DND-41 (cell line): ENCODE measurements at regions not wholly inside any gene's neighbourhood (a gene's known extent, or its start where the extent isn't known, plus 50 kb on each side); places are given as distances from the start of the nearest gene placed in this dataset.

Experiments used
- ATAC-seq: fragments of 200-7000 bp; cut with Tn5 transposase; 3 replicates; pipeline ENCODE4 v1.9.1; 2021; ENCODE audit warnings: low read depth; ENCODE audit not compliant: insufficient read depth
- DNase-seq: peaks from one replicate; pipeline ENCODE4 v3.0.0-alpha.2; 2020
- H2AFZ ChIP-seq: 2 replicates; pipeline ENCODE4 v1.6.0; 2012; ENCODE audit warnings: low read depth, low read length
- H3K27ac ChIP-seq: 2 replicates; pipeline ENCODE4 v1.5.1; 2012; ENCODE audit warnings: low read length, inconsistent platforms
- H3K27me3 ChIP-seq: fragments of 200-600 bp; sonication (generic); 2 replicates; pipeline ENCODE4 v1.6.0; 2012; ENCODE audit warnings: low read length, mild to moderate bottlenecking, inconsistent platforms; ENCODE audit not compliant: insufficient read depth, poor library complexity
- H3K36me3 ChIP-seq: 2 replicates; pipeline ENCODE4 v1.5.1; 2012; ENCODE audit warnings: low read length, inconsistent platforms; ENCODE audit not compliant: insufficient read depth
- H3K4me1 ChIP-seq: 2 replicates; pipeline ENCODE4 v1.5.1; 2012; ENCODE audit warnings: mild to moderate bottlenecking, low read length; ENCODE audit not compliant: insufficient read depth
- H3K4me2 ChIP-seq: 2 replicates; pipeline ENCODE4 v1.6.0; 2012; ENCODE audit warnings: mild to moderate bottlenecking, moderate library complexity, low read length, inconsistent platforms; ENCODE audit not compliant: insufficient read depth
- H3K4me3 ChIP-seq, 2 experiments: fragments of 200-600 bp in 1 of 2; shearing (Covaris generic) in 1 of 2; 2 replicates each; pipeline ENCODE4 v1.5.1; 2012 to 2016; ENCODE audit warnings: inconsistent platforms in 2 of 2, low read length in 2 of 2, mild to moderate bottlenecking in 2 of 2, low read depth in 1 of 2, moderate library complexity in 1 of 2
- H3K79me2 ChIP-seq: 2 replicates; pipeline ENCODE4 v1.6.0; 2012; ENCODE audit warnings: low read length, inconsistent platforms; ENCODE audit not compliant: insufficient read depth
- H3K9ac ChIP-seq: 2 replicates; pipeline ENCODE4 v1.6.0; 2012; ENCODE audit warnings: low read depth, mild to moderate bottlenecking, inconsistent platforms, low read length, moderate library complexity
- H3K9me3 ChIP-seq: 2 replicates; pipeline ENCODE4 v1.5.1; 2012; ENCODE audit warnings: low read length, moderate library complexity, mild to moderate bottlenecking, inconsistent platforms; ENCODE audit not compliant: insufficient read depth, severe bottlenecking
- H4K20me1 ChIP-seq: 2 replicates; pipeline ENCODE4 v1.6.0; 2012; ENCODE audit warnings: low read length; ENCODE audit not compliant: insufficient read depth
- CTCF ChIP-seq: IDR thresholded peaks from 2 replicates; pipeline ENCODE4 v1.5.1; 2012; ENCODE audit warnings: borderline replicate concordance, low read length, moderate library complexity, mild to moderate bottlenecking; ENCODE audit not compliant: poor library complexity, severe bottlenecking; ENCODE audit errors: extremely low read depth
- EZH2 ChIP-seq: IDR thresholded peaks from 3 replicates; pipeline ENCODE4 v1.6.1; 2012; ENCODE audit warnings: borderline replicate concordance, low read depth, mild to moderate bottlenecking, moderate library complexity, low read length, inconsistent platforms; ENCODE audit not compliant: severe bottlenecking

GRCh38 chr4:165668694-165669093 is 204.3 kb upstream of the TLL1 start:
- no peaks in the 10 kb centered on the region for H3K9me3 ChIP-seq
- no peak overlapping the region for H3K27ac ChIP-seq
- ATAC-seq (no peak), DNase-seq (no peak)
- no peaks in the 10 kb centered on the region for H3K79me2 ChIP-seq
- no peaks in the 10 kb centered on the region for H3K36me3 ChIP-seq
- no peak overlapping the region for H3K9ac ChIP-seq
- H3K4me3 ChIP-seq: no peak overlapping the region
- no peak overlapping the region for H2AFZ ChIP-seq
- no peak overlapping the region for H3K4me2 ChIP-seq
- no peaks in the 10 kb centered on the region for H3K4me1 ChIP-seq
- no peaks in the 10 kb centered on the region for H4K20me1 ChIP-seq
- H3K27me3 ChIP-seq: no peaks in the 10 kb centered on the region
- TF ChIP-seq EZH2 (no peak), CTCF (no peak)

- ATAC-seq (no peak), DNase-seq (no peak)
- Histone ChIP-seq H3K4me2 (no peak overlapping the region), H4K20me1 (no peaks in the 10 kb centered on the region), H3K27me3 (no peaks in the 10 kb centered on the region), H3K79me2 (no peaks in the 10 kb centered on the region), H2AFZ (no peak overlapping the region), H3K36me3 (no peaks in the 10 kb centered on the region), H3K4me3 (no peak overlapping the region), H3K9me3 (no peaks in the 10 kb centered on the region), H3K4me1 (no peaks in the 10 kb centered on the region), H3K9ac (no peak overlapping the region), H3K27ac (no peak overlapping the region)
- TF ChIP-seq EZH2 (no peak), CTCF (no peak)
These were observed 196.0 kb upstream of the TLL1 start for GRCh38 chr4:165677081-165677480.

GRCh38 chr4:165678236-165678935 is 194.7 kb upstream of the TLL1 start:
- no peak for TF ChIP-seq CTCF
- TF ChIP-seq EZH2: no peak
- Histone ChIP-seq H3K27ac (no peak overlapping the region), H2AFZ (no peak overlapping the region), H3K4me1 (no peaks in the 10 kb centered on the region), H3K4me2 (no peak overlapping the region), H4K20me1 (no peaks in the 10 kb centered on the region), H3K27me3 (no peaks in the 10 kb centered on the region), H3K36me3 (no peaks in the 10 kb centered on the region), H3K9me3 (no peaks in the 10 kb centered on the region), H3K79me2 (no peaks in the 10 kb centered on the region), H3K9ac (no peak overlapping the region), H3K4me3 (no peak overlapping the region)
- DNase-seq: no peak
- ATAC-seq: no peak
